Choroid plexus epithelial cell (primary cell): ENCODE measurements at regions not wholly inside any gene's neighbourhood (a gene's known extent, or its start where the extent isn't known, plus 50 kb on each side); places are given as distances from the start of the nearest gene placed in this dataset.

Source experiments
- DNase-seq: peaks from one replicate; pipeline ENCODE4 v3.0.0-alpha.2; 2010; ENCODE audit warnings: low read depth
- H3K4me3 ChIP-seq: 2 replicates; pipeline ENCODE4 v1.5.1; 2011; ENCODE audit warnings: low read depth, mild to moderate bottlenecking, control low read depth, low read length, moderate library complexity
- TF ChIP-seq, protein P1 (sequence below): conservative IDR thresholded peaks from 2 replicates; pipeline ENCODE4 v1.5.1; 2011; ENCODE audit warnings: low read depth, mild to moderate bottlenecking, control low read depth, inconsistent platforms, low read length, moderate library complexity

DNA sequence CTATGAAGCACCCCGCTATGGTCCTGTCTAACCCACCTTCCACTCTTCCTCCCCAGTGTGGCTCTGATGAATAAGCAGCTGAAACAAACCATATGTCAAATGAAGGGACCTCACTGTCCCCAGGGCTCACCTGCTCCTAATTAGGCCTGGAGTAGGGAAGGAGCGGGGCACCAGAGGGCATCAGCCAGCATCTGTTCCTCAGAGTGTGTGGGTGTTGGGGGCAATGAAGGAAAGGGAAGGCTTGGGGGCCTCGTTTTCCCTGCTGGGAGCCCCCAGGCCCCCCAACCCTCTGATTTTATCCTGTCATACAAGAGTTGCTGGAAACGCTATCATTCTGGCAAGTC, 274.7 kb downstream of the HAUS1 start:
- TF ChIP-seq, protein P1, sequence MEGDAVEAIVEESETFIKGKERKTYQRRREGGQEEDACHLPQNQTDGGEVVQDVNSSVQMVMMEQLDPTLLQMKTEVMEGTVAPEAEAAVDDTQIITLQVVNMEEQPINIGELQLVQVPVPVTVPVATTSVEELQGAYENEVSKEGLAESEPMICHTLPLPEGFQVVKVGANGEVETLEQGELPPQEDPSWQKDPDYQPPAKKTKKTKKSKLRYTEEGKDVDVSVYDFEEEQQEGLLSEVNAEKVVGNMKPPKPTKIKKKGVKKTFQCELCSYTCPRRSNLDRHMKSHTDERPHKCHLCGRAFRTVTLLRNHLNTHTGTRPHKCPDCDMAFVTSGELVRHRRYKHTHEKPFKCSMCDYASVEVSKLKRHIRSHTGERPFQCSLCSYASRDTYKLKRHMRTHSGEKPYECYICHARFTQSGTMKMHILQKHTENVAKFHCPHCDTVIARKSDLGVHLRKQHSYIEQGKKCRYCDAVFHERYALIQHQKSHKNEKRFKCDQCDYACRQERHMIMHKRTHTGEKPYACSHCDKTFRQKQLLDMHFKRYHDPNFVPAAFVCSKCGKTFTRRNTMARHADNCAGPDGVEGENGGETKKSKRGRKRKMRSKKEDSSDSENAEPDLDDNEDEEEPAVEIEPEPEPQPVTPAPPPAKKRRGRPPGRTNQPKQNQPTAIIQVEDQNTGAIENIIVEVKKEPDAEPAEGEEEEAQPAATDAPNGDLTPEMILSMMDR, result no peak

DNA sequence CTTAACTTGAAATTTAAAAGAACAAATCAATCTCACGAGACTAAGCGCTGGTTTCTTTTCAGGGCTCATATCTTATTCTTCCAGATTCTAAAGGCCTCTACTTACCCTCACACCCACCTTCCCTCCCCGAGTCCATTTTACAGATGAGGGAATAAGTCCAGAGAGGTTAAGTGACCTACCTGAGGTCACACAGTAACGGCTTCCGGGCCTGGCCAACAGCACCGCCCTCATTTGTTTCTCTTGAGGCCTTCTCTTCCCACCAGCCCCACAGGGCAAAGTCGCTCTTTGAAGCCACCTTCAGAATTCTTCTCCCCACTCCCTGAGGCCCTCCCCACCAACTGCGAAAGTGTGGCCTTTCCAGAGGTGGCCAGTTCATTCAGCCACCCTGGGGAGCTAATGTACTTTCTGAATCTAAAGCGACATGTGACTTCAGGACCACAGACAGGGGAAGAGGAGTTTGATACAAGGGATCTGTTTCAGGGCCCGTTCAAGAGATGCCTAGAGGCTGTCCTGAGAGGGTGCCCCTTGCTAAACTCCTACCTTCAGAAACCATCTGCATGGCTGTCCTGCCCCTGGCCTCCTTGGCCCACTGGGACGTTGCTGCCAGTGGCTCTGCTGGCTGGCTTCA, 275.3 kb downstream of the HAUS1 start:
- no peak overlapping the region for H3K4me3 ChIP-seq
- TF ChIP-seq, protein P1, result no peak
- DNase-seq, result no peak

More for the DNA sequence above, 274.7 kb downstream of the HAUS1 start:
- no peak for DNase-seq
- H3K4me3 ChIP-seq, result no peak overlapping the region

DNA sequence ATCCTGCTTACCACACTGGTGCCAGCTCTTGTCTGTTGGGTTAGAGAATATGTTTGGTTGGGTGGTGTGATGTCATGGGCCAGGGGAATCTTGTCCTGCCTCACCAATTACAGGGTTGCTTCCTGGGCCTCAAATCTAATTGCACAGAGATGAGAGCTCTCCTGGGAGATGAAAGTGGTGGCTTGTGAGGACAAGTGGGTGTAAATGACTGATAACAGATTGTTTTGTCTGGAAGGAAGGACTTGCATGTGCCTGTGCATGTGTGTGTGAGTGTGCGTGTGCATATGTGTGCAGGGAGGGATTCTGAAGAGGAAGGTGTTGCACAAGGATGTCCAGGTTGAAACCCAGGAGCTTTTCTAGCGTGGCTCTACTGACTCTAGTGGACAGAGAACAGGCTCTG, 271.9 kb downstream of the LOXHD1 start:
- TF ChIP-seq, protein P1, result no peak
- DNase-seq, result no peak
- no peak overlapping the region for H3K4me3 ChIP-seq

DNA sequence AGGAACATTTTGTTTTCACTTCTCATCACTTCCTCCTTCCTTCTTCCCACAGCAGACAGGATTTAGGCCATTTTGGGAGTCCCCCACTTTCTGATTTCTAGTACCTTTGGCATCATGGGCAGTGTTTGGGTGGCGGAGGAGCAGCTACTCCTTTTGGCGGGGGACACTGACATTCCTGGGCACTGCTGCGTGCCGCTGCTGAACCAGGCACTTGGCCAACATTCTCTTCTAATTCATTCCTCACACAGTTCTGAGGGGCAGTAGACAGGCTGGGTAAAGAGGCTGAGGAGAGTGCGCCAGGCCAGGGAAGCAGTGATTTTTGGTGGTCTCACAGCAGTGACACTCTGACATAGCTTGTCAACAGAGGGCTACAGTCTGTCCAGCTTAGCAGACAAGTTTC, 270.2 kb downstream of the LOXHD1 start:
- DNase-seq, result no peak
- H3K4me3 ChIP-seq, result no peak overlapping the region
- TF ChIP-seq, protein P1, result no peak

DNA sequence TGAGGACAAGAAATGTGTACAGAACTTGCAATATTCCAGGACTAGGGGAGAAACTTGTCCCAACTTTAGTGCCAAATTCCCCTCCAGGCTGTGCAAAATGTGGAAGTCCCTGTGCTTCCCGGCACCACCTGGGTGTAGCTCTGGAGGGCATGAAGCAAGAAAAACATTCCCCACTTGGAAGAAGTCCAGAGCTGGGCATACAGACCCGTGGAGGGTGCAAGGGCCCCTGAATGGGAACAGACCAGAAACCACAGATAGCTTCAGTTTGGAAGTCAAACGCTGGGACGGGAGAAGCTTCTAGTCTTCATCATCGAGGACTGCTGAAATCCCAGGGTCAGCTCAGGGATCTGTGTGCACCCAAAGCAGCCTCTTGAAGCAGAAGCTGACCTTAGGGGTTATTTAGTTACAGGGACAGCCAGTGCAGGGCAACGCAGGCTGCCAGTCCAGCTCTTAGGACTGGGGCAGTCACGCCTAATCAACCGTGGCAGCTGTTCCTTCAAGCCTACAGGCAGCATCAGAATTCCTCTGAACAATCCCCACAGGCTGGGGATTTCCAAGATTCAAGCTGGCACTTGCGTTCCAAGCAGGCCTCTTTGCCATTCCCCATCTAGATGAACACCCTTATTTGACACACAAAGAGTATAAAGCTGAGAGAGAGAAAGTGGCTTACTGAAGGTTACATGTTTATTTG, 269.4 kb downstream of the LOXHD1 start:
- no peak for DNase-seq
- TF ChIP-seq, protein P1, result no peak
- no peak overlapping the region for H3K4me3 ChIP-seq

DNA sequence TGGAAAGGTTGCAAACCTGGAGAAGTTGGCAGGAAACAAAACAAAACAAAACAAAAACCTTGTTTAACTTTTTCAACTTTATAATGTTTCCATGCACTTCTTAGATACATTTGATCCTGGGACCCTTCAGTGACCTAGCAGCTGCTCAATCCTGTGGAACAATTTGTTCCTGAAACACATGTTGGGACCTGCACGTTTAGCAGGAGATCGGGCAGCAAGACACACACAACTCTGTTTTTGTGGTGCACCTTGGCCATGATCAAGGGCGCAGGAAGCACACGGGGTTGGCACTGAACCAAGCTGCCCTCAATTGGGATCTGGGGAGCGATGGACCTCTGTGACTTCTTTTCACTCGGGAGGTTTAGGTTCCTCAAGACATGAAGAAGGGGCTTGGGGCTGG, 268.7 kb downstream of the LOXHD1 start:
- TF ChIP-seq, protein P1, result no peak

DNA sequence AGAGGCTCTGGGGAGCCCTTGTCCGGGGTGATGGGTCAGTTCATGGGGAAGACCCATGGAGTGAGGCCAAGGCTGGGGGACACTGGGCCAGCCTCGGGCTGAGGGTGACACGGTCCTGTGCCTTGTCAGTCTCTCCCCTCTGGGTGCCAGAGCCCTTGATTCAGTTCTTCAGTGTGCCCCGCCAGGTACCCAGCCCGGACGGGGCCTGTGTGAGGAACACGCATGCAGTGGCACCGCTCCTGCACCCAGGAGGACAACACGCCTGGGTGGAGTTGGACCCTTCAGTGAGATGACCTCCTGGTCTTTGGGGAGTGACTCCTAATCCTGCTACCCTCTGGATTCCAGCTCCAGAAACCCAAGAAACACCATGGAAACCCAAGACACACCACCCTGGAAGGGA, 264.4 kb downstream of the LOXHD1 start:
- DNase-seq, result no peak
- H3K4me3 ChIP-seq, result no peak overlapping the region
- TF ChIP-seq, protein P1, result no peak

More for the DNA sequence above, 268.7 kb downstream of the LOXHD1 start:
- DNase-seq, result no peak
- H3K4me3 ChIP-seq, result no peak overlapping the region
